OCI-M2 (cell line): ENCODE measurements at regions not wholly inside any gene's neighbourhood (a gene's known extent, or its start where the extent isn't known, plus 50 kb on each side); places are given as distances from the start of the nearest gene placed in this dataset.

Experiments used
- DNase-seq: peaks from one replicate; lab custom pipeline; 2025; ENCODE audit not compliant: unreplicated experiment; lab: John Stamatoyannopoulos, UW

- DNase-seq = no peak
Observed at GRCh38 chr2:120879431-120880295, 144.0 kb downstream of the GLI2 start.

DNA sequence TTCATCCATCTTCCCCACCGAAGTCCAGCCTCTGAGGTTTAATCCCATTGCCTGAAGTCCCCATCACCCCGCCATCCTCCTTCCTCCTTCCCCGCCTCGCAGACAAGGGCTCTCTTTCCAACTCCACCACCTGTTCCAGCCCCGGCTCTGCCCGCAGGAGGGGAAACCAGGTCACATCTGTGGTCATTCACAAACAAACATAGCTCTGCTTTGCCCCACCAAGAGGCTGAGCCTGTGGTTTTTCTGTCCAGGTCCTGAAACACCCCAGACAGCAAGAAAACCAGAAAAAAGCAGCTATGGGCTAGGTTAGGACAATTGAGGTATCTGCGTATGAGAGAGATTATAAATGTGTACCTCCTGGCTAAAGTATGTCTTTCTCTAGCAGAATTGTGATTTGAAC, 144.7 kb downstream of the GLI2 start:
- no peak for DNase-seq

DNA sequence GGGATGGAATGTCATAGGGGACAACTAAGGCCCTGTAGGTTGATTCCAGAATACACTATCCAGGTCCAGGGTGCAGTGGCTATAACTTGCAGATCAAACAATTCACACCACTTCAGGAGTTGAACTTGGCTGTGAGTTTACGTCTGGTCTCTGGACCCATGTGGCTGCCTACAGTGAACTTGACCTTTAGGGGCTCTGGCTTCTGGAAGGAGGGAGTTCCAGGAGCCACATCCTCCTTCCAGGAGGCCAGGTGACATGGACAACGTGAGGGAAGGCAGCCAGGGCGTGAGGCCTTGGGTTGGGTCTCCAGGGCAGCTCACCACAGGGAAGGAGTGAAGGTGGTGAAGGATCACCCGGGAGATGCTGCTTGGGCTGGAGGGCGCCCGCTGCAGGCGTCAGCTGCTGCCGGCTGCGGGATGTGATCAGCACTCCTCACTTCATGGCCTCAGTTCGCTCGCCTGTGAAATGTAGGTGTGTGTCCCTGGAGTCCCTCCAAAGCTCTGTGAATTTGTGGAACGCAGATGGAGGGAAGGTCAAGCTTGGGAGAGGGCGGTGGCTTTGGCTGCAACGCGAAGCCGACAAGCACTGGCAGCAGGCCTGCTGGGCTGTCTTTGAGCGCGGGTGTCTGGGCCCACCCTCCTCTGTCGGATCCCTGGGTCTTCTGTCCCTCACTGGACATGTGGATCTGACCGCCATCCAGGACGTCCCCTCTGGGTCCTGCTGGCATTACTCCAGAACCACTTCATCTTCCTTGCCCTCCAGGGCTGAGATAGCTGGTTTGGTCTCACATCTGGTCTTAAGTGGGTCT, 146.5 kb downstream of the GLI2 start:
- no peak for DNase-seq

GRCh38 chr2:120883607-120884440, 148.2 kb downstream of the GLI2 start:
- DNase-seq = no peak

GRCh38 chr2:120884472-120885290, 149.0 kb downstream of the GLI2 start:
- DNase-seq = no peak

- no peak for DNase-seq
Observed at GRCh38 chr2:120885321-120885720, 149.7 kb downstream of the GLI2 start.

DNA sequence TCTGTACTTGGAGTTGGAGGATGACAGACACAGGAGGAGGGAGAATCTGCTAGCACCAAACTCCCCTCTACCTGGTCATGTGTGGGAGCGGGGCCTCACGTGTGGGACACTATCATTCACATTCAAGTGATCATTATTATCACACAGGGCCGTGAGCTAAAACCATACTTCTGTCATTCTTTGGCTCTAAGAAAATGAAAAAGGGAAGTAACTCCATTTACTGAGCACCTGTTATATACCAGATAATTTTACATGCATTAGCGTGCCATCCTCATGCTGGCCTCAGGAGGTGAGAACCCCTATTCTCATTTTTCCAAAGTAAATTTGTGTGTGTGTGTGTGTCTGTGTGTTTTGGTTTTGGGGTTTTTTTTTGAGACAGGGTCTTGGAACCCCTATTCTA, 150.1 kb downstream of the GLI2 start:
- no peak for DNase-seq

DNA sequence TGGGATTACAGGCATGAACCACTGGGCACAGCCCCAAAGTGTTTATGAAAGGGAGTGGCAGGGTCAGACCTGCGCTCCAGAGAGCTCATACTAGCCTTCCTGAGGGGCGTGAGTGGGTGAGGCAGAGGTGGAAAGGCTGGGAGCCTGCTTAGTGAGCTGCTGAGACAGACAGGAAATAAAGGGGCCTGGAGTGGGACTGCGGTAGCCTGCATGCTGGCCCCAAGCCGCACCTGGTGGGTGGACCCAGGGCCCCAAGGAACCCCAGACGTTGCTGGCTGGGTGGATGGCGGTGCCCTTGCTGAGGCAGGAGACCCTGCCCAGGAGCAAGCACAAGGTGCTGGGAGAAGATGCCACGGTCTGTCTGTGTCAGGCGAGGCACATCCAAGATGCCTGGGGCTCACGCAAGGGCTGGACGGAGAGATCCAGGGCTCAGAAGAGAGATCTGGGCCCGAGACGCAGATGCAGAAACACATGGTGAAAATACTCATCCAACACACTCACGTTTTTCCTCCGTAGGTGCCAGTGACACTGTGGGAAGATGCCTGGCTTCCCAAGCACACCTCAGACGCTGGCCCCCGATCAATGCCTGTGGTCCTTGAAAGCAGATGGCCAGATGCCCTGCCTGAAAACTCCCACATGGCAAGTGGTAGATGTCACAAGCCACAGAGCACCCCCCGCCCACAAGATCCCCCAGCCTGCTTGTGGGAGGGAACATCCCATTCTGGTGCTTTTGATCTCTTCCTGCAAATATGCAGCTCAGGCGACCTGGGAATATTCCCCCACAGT, 151.1 kb downstream of the GLI2 start:
- DNase-seq = no peak

- DNase-seq = no peak
Observed at GRCh38 chr2:120887320-120887697, 151.6 kb downstream of the GLI2 start.

DNA sequence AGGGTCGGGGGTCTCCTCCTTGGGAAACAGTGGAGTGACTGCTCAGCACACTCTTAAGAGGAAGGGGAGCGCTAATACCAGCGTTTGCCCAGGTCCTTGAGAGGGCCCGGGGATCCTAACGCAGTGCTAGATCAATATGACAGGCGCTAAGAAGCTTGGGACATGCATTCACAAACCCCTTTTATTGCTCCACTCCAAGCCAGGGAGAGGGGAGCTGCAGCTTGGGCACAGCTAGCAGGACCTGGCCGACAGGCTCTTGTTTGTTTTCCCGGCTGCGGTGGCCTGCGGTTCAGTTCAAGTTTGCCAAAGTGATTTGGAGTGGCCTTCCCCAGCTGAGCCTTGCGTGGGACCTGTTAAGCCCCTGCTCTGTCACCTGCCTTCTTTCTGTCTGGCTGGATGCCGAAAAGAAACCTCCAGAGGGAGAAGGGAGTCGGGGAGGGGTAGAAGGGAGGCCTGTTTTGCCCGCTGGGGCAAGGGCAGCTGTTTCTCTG, 152.1 kb downstream of the GLI2 start:
- no peak for DNase-seq

GRCh38 chr2:120888851-120889250, 153.2 kb downstream of the GLI2 start:
- DNase-seq = no peak

DNA sequence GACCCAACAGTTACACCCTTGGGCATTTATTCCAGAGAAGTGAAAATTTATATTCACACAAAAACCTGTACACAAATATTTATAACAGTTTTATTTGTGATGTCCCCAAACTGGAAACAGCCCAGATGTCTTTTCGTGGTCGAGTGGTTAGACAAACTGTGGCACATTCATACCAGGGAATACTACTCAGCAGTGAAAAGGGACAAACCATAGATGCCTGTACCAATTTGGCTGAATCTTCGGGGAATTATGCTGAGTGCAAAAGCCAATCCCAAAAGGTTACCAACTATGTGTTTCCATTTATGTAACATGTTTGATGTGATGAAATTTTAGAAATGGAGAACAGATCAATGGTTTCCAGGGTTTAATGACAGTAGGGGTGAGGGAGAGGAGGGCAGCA, 154.3 kb downstream of the GLI2 start:
- no peak for DNase-seq

GRCh38 chr2:120890566-120891360, 155.1 kb downstream of the GLI2 start:
- DNase-seq = no peak

DNA sequence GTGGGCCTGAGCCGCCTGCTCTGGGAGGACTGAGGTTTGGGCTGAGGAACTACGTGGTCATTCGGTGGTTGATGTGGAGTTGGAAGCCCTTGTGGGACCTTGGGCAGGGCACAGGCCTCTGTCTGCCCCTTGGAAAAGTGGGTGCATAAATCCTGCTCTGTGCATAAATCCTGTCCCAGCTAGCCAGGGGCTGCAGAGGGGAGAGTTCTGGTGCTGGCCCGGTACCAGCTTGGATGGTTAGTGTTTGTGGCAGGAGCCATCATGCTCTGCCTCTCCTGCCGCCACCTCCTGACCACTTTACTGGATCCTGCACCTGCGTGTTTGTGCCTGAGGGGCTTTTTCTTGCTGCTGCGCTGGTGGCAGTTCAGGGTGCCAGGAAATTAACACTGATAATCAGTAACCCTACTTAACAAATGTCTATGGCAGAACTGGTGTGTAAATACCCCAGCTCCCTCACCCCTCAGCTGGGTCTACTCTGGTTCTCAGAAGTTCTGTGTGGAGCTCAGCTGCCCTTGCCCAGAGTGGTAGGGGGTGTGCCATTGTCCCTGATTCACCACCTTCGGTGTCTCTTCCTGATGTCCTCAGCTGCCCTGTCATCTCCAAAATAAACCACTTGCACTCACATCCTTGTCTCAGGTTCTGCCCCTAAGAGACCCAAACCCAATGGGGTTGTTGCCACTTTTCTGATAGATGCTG, 156.8 kb downstream of the GLI2 start:
- no peak for DNase-seq

GRCh38 chr2:120892967-120893667, 157.4 kb downstream of the GLI2 start:
- DNase-seq = no peak

GRCh38 chr2:120893811-120894584, 158.3 kb downstream of the GLI2 start:
- DNase-seq = no peak

- DNase-seq = no peak
Observed at GRCh38 chr2:120894966-120895365, 159.3 kb downstream of the GLI2 start.
